ENCODE measurements at regions not wholly inside any gene's neighbourhood (a gene's known extent, or its start where the extent isn't known, plus 50 kb on each side); places are given as distances from the start of the nearest gene placed in this dataset.

DNA sequence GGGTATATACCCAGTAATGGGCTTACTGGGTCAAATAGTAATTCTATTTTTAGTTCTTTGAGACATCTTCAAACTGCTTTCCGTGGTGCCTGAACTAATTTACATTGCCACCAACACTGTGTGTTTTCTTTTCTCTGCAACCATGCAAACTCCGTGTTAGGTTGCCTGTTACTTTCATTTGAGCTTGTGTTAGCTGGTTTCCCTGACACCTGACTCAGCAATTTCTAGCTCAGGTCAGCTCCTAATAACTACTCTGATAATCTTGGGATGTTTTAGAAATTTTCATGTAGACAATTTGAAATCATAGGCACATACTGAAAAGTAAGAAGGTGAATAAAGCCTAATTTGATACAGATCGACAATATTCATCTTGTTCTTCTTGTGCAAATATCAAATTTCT lies 132.3 kb downstream of the ADCYAP1 start (continued):
- TF ChIP-seq ZNF671 (CRISPR knock-in tag; IDR thresholded peaks at IDR 0.05) (no peak), CREB1 (CRISPR knock-in tag; IDR thresholded peaks at IDR 0.05) (no peak), NR2C2 (CRISPR knock-in tag; IDR thresholded peaks at IDR 0.05) (no peak), TP53 (CRISPR knock-in tag; IDR thresholded peaks at IDR 0.05) (no peak)
- TF ChIP-seq, protein P1, sequence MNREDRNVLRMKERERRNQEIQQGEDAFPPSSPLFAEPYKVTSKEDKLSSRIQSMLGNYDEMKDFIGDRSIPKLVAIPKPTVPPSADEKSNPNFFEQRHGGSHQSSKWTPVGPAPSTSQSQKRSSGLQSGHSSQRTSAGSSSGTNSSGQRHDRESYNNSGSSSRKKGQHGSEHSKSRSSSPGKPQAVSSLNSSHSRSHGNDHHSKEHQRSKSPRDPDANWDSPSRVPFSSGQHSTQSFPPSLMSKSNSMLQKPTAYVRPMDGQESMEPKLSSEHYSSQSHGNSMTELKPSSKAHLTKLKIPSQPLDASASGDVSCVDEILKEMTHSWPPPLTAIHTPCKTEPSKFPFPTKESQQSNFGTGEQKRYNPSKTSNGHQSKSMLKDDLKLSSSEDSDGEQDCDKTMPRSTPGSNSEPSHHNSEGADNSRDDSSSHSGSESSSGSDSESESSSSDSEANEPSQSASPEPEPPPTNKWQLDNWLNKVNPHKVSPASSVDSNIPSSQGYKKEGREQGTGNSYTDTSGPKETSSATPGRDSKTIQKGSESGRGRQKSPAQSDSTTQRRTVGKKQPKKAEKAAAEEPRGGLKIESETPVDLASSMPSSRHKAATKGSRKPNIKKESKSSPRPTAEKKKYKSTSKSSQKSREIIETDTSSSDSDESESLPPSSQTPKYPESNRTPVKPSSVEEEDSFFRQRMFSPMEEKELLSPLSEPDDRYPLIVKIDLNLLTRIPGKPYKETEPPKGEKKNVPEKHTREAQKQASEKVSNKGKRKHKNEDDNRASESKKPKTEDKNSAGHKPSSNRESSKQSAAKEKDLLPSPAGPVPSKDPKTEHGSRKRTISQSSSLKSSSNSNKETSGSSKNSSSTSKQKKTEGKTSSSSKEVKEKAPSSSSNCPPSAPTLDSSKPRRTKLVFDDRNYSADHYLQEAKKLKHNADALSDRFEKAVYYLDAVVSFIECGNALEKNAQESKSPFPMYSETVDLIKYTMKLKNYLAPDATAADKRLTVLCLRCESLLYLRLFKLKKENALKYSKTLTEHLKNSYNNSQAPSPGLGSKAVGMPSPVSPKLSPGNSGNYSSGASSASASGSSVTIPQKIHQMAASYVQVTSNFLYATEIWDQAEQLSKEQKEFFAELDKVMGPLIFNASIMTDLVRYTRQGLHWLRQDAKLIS (CRISPR knock-in tag; IDR thresholded peaks at IDR 0.05; ENCODE audit: borderline replicate concordance), result no peak
- TF ChIP-seq, protein P2, sequence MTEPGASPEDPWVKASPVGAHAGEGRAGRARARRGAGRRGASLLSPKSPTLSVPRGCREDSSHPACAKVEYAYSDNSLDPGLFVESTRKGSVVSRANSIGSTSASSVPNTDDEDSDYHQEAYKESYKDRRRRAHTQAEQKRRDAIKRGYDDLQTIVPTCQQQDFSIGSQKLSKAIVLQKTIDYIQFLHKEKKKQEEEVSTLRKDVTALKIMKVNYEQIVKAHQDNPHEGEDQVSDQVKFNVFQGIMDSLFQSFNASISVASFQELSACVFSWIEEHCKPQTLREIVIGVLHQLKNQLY (CRISPR knock-in tag; IDR thresholded peaks at IDR 0.05), result no peak

DNA sequence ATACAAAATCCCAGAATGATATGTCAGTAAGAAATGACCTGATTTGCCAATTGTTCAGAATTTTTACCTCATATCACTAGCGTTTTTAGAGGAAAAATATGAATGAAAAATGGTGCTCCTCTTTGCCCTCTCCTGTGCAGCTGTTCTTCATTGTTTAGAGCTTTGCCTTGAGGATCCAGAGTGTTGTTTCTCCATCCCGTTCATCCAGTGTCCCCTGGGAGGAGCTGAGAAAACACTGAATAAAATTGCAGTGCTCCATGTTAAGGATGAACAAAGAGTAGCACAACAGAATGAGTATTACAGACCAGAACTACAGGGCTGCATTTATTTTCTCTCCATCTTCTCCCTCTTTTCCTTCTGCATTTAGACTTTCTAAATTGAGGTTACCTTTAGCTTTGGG lies 133.1 kb downstream of the ADCYAP1 start:
- H3K27ac Mint-ChIP-seq, result no peak overlapping the region
- peaks cover 49% of the 10 kb centered on the region for H3K9me3 Mint-ChIP-seq

GRCh38 chr18:1039421-1039820 lies 134.8 kb downstream of the ADCYAP1 start:
- H3K27ac Mint-ChIP-seq, result no peak overlapping the region
- CTCF ChIA-PET, result no interaction called here

More for the DNA sequence above, 133.1 kb downstream of the ADCYAP1 start:
- CTCF ChIA-PET, result no interaction called here
- POLR2A ChIA-PET, result no interaction called here
- Mint-ChIP-seq H3K4me3 (no peak overlapping the region), H3K27me3 (ENCODE audit: low read depth) (peaks cover 5% of the 10 kb centered on the region; the same call in 1 of the 2 replicates), H3K36me3 (peaks cover 46% of the 10 kb centered on the region), H3K4me1 (0 out of 2 replicates have a peak, but pooled peaks cover 3% of the 10 kb centered on the region)
- no peak for ATAC-seq
- DNase-seq (ENCODE audit: low spot score), result no peak
- no peak for TF ChIP-seq ESRRA (CRISPR knock-in tag; IDR thresholded peaks at IDR 0.05; ENCODE audit: borderline replicate concordance)
- no peak for TF ChIP-seq PRRX2 (CRISPR knock-in tag; IDR thresholded peaks at IDR 0.05)
- no peak for TF ChIP-seq TCF7 (CRISPR knock-in tag; IDR thresholded peaks at IDR 0.05; ENCODE audit: low read depth)
- TF ChIP-seq SMAD3 (CRISPR knock-in tag; IDR thresholded peaks at IDR 0.05; ENCODE audit: borderline replicate concordance), result no peak
- no peak for TF ChIP-seq ZNF317 (CRISPR knock-in tag; IDR thresholded peaks at IDR 0.05; ENCODE audit: borderline replicate concordance, low read depth)
- TF ChIP-seq, protein P3, sequence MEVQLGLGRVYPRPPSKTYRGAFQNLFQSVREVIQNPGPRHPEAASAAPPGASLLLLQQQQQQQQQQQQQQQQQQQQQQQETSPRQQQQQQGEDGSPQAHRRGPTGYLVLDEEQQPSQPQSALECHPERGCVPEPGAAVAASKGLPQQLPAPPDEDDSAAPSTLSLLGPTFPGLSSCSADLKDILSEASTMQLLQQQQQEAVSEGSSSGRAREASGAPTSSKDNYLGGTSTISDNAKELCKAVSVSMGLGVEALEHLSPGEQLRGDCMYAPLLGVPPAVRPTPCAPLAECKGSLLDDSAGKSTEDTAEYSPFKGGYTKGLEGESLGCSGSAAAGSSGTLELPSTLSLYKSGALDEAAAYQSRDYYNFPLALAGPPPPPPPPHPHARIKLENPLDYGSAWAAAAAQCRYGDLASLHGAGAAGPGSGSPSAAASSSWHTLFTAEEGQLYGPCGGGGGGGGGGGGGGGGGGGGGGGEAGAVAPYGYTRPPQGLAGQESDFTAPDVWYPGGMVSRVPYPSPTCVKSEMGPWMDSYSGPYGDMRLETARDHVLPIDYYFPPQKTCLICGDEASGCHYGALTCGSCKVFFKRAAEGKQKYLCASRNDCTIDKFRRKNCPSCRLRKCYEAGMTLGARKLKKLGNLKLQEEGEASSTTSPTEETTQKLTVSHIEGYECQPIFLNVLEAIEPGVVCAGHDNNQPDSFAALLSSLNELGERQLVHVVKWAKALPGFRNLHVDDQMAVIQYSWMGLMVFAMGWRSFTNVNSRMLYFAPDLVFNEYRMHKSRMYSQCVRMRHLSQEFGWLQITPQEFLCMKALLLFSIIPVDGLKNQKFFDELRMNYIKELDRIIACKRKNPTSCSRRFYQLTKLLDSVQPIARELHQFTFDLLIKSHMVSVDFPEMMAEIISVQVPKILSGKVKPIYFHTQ (CRISPR knock-in tag; IDR thresholded peaks at IDR 0.05), result no peak
- TF ChIP-seq, protein P2 (CRISPR knock-in tag; IDR thresholded peaks at IDR 0.05), result no peak
- TF ChIP-seq ZNF263 (CRISPR knock-in tag; IDR thresholded peaks at IDR 0.05; ENCODE audit: low read depth), result no peak
- TF ChIP-seq, protein P4, sequence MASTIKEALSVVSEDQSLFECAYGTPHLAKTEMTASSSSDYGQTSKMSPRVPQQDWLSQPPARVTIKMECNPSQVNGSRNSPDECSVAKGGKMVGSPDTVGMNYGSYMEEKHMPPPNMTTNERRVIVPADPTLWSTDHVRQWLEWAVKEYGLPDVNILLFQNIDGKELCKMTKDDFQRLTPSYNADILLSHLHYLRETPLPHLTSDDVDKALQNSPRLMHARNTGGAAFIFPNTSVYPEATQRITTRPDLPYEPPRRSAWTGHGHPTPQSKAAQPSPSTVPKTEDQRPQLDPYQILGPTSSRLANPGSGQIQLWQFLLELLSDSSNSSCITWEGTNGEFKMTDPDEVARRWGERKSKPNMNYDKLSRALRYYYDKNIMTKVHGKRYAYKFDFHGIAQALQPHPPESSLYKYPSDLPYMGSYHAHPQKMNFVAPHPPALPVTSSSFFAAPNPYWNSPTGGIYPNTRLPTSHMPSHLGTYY (CRISPR knock-in tag; IDR thresholded peaks at IDR 0.05), result no peak
- no peak for TF ChIP-seq ZNF121 (CRISPR knock-in tag; IDR thresholded peaks at IDR 0.05)
- no peak for TF ChIP-seq TP53 (CRISPR knock-in tag; IDR thresholded peaks at IDR 0.05)
- no peak for TF ChIP-seq NFATC4 (CRISPR knock-in tag; IDR thresholded peaks at IDR 0.05)

More at GRCh38 chr18:1039421-1039820, 134.8 kb downstream of the ADCYAP1 start:
- Mint-ChIP-seq H3K4me3 (no peak overlapping the region), H3K36me3 (peaks cover 55% of the 10 kb centered on the region), H3K4me1 (peaks cover 3% of the 10 kb centered on the region; the same call in 1 of the 2 replicates), H3K9me3 (peaks cover 54% of the 10 kb centered on the region), H3K27me3 (ENCODE audit: low read depth) (no peaks in the 10 kb centered on the region)
- POLR2A ChIA-PET, result no interaction called here
- DNase-seq (ENCODE audit: low spot score) (no peak), ATAC-seq (no peak)
- no peak for TF ChIP-seq ELF4 (CRISPR knock-in tag; IDR thresholded peaks at IDR 0.05; ENCODE audit: low read depth)
- no peak for TF ChIP-seq NR3C1 (CRISPR knock-in tag; conservative IDR thresholded peaks at IDR 0.05; ENCODE audit: low read depth)
- TF ChIP-seq NR2C2 (CRISPR knock-in tag; IDR thresholded peaks at IDR 0.05), result no peak
- TF ChIP-seq ZNF138 (CRISPR knock-in tag; conservative IDR thresholded peaks at IDR 0.05), result no peak
- TF ChIP-seq, protein P5, sequence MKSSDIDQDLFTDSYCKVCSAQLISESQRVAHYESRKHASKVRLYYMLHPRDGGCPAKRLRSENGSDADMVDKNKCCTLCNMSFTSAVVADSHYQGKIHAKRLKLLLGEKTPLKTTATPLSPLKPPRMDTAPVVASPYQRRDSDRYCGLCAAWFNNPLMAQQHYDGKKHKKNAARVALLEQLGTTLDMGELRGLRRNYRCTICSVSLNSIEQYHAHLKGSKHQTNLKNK (CRISPR knock-in tag; IDR thresholded peaks at IDR 0.05), result no peak
- TF ChIP-seq ZNF281 (CRISPR knock-in tag; IDR thresholded peaks at IDR 0.05), result no peak
- TF ChIP-seq ZNF121 (CRISPR knock-in tag; IDR thresholded peaks at IDR 0.05), result no peak

All from WTC11 (cell line).